ENCODE measurements at regions not wholly inside any gene's neighbourhood (a gene's known extent, or its start where the extent isn't known, plus 50 kb on each side); places are given as distances from the start of the nearest gene placed in this dataset.

DNA sequence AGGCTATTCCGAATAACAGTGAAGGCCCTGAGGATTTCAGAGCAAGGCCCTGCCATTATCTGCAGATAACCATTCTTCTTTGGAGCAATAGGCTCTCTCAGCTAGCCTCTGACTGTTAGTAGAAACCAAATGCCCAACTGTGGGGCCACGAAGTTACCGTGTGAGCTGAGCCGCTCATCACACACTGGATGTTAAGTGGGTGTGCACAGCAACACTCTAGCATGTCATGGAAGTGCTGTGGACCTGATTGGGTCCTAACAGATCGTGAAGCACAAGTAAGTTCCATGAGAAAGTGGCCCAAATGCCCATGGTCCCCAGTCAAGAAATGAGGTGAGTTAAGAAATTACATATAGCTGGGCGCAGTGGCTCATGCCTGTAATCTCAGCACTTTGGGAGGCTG is 190.4 kb downstream of the ALG10 start:
- no peaks in the 10 kb centered on the region for H3K36me3 ChIP-seq (ENCODE audit: control insufficient read depth, insufficient read depth, low read length)
- no peaks in the 10 kb centered on the region for H3K27me3 ChIP-seq (ENCODE audit: control insufficient read depth, insufficient read depth, low read length)
- TF ChIP-seq, protein P1, sequence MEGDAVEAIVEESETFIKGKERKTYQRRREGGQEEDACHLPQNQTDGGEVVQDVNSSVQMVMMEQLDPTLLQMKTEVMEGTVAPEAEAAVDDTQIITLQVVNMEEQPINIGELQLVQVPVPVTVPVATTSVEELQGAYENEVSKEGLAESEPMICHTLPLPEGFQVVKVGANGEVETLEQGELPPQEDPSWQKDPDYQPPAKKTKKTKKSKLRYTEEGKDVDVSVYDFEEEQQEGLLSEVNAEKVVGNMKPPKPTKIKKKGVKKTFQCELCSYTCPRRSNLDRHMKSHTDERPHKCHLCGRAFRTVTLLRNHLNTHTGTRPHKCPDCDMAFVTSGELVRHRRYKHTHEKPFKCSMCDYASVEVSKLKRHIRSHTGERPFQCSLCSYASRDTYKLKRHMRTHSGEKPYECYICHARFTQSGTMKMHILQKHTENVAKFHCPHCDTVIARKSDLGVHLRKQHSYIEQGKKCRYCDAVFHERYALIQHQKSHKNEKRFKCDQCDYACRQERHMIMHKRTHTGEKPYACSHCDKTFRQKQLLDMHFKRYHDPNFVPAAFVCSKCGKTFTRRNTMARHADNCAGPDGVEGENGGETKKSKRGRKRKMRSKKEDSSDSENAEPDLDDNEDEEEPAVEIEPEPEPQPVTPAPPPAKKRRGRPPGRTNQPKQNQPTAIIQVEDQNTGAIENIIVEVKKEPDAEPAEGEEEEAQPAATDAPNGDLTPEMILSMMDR (conservative IDR thresholded peaks at IDR 0.05 in 1 of 2, IDR thresholded peaks at IDR 0.05 in 1 of 2; ENCODE audit: low read depth in 1 of 2, low read length in 2 of 2) = no peak
- no peak for TF ChIP-seq EZH2 (IDR thresholded peaks at IDR 0.05; ENCODE audit: low read length, missing control alignments)
- no peak overlapping the region for H2AFZ ChIP-seq (ENCODE audit: low read length)
- H3K4me2 ChIP-seq (ENCODE audit: extremely low read depth, insufficient read depth, low read length) = no peak overlapping the region
- H3K4me1 ChIP-seq (ENCODE audit: control insufficient read depth, extremely low read depth, insufficient read depth, low read length) = no peaks in the 10 kb centered on the region
- H3K4me3 ChIP-seq (replicated peaks in 1 of 4; ENCODE audit: control extremely low read depth in 1 of 4, insufficient read depth in 1 of 4, low read depth in 3 of 4, low read length in 4 of 4) = no peak overlapping the region
- no peaks in the 10 kb centered on the region for H3K79me2 ChIP-seq (ENCODE audit: control insufficient read depth, insufficient read depth, low read length)
- H3K9me3 ChIP-seq (ENCODE audit: control insufficient read depth, insufficient read depth, low read depth, low read length) = no peaks in the 10 kb centered on the region
- no peak overlapping the region for H3K9ac ChIP-seq (ENCODE audit: insufficient read depth, low read length)
- no peak for DNase-seq (ENCODE audit: low read depth in 2 of 2)
- H3K27ac ChIP-seq (ENCODE audit: insufficient read depth, low read length) = no peak overlapping the region
- H4K20me1 ChIP-seq (ENCODE audit: control insufficient read depth, extremely low read depth, insufficient read depth, low read length) = no peaks in the 10 kb centered on the region

DNA sequence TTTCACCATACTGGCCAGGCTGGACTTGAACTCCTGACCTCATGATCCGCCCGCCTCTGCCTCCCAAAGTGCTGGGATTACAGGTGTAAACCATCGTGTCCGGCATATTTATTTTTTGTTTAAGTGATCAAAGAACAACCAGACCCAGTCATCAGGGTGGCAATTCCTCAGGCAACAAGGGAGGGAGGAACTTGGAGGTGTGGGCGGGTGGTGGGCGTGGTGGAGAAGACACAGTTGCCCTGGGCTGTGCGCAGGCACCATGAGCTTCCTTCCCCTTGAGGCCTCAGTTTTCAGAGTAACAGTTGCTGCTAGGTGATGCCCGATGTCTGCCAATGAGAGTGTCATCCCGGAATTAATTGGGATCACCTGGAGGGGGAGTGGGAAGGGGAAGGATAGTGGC is 191.7 kb downstream of the ALG10 start:
- H3K27ac ChIP-seq (ENCODE audit: insufficient read depth, low read length) = no peak overlapping the region
- no peak overlapping the region for H2AFZ ChIP-seq (ENCODE audit: low read length)
- H3K27me3 ChIP-seq (ENCODE audit: control insufficient read depth, insufficient read depth, low read length) = no peaks in the 10 kb centered on the region
- no peak for DNase-seq (ENCODE audit: low read depth in 2 of 2)
- H3K4me2 ChIP-seq (ENCODE audit: extremely low read depth, insufficient read depth, low read length) = no peak overlapping the region
- no peak for TF ChIP-seq EZH2 (IDR thresholded peaks at IDR 0.05; ENCODE audit: low read length, missing control alignments)
- TF ChIP-seq, protein P1 (conservative IDR thresholded peaks at IDR 0.05 in 1 of 2, IDR thresholded peaks at IDR 0.05 in 1 of 2; ENCODE audit: low read depth in 1 of 2, low read length in 2 of 2) = no peak
- no peaks in the 10 kb centered on the region for H3K36me3 ChIP-seq (ENCODE audit: control insufficient read depth, insufficient read depth, low read length)
- no peaks in the 10 kb centered on the region for H3K79me2 ChIP-seq (ENCODE audit: control insufficient read depth, insufficient read depth, low read length)
- no peaks in the 10 kb centered on the region for H3K4me1 ChIP-seq (ENCODE audit: control insufficient read depth, extremely low read depth, insufficient read depth, low read length)
- no peaks in the 10 kb centered on the region for H3K9me3 ChIP-seq (ENCODE audit: control insufficient read depth, insufficient read depth, low read depth, low read length)
- H3K9ac ChIP-seq (ENCODE audit: insufficient read depth, low read length) = no peak overlapping the region
- H4K20me1 ChIP-seq (ENCODE audit: control insufficient read depth, extremely low read depth, insufficient read depth, low read length) = no peaks in the 10 kb centered on the region
- no peak overlapping the region for H3K4me3 ChIP-seq (replicated peaks in 1 of 4; ENCODE audit: control extremely low read depth in 1 of 4, insufficient read depth in 1 of 4, low read depth in 3 of 4, low read length in 4 of 4)

DNA sequence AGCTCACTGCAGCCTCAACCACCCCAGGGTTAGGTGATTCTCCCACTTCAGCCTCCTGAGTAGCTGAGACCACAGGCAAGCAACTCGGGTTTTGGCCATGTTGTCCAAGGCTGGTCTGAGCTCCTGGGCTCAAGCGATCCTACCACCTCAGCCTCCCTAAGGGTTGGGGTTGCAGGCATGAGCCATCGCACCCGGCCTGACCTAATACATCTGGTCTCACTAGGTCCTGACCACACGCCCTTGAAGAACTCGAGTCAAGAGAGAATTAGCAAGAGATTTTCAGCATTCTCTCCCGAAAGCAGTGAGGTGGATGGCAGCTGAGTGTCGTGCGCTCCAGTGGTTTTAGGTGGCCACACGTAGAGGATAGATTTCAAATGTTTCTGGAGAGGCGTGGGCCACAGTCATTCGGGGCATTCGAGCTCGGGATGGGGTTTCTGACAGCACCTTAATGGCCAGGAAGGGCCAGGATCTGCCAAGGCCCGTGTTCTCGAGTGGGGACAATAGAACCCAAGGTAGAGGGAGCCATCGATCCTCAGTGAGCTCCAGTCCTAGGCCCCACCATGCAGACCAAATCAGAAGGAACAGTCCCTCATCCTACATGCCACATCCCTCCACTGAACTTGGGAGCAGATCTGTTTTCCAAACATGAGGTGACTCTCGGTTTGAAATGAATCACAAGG is 193.1 kb downstream of the ALG10 start:
- no peak overlapping the region for H2AFZ ChIP-seq (ENCODE audit: low read length)
- H3K27ac ChIP-seq (ENCODE audit: insufficient read depth, low read length) = no peak overlapping the region
- H3K36me3 ChIP-seq (ENCODE audit: control insufficient read depth, insufficient read depth, low read length) = no peaks in the 10 kb centered on the region
- no peaks in the 10 kb centered on the region for H3K4me1 ChIP-seq (ENCODE audit: control insufficient read depth, extremely low read depth, insufficient read depth, low read length)
- no peaks in the 10 kb centered on the region for H3K27me3 ChIP-seq (ENCODE audit: control insufficient read depth, insufficient read depth, low read length)
- H3K9me3 ChIP-seq (ENCODE audit: control insufficient read depth, insufficient read depth, low read depth, low read length) = no peaks in the 10 kb centered on the region
- TF ChIP-seq EZH2 (IDR thresholded peaks at IDR 0.05; ENCODE audit: low read length, missing control alignments) = no peak
- TF ChIP-seq, protein P1 (conservative IDR thresholded peaks at IDR 0.05 in 1 of 2, IDR thresholded peaks at IDR 0.05 in 1 of 2; ENCODE audit: low read depth in 1 of 2, low read length in 2 of 2) = no peak
- DNase-seq (ENCODE audit: low read depth in 2 of 2) = no peak
- H3K79me2 ChIP-seq (ENCODE audit: control insufficient read depth, insufficient read depth, low read length) = no peaks in the 10 kb centered on the region
- H3K9ac ChIP-seq (ENCODE audit: insufficient read depth, low read length) = no peak overlapping the region
- H4K20me1 ChIP-seq (ENCODE audit: control insufficient read depth, extremely low read depth, insufficient read depth, low read length) = no peaks in the 10 kb centered on the region
- no peak overlapping the region for H3K4me2 ChIP-seq (ENCODE audit: extremely low read depth, insufficient read depth, low read length)
- H3K4me3 ChIP-seq (replicated peaks in 1 of 4; ENCODE audit: control extremely low read depth in 1 of 4, insufficient read depth in 1 of 4, low read depth in 3 of 4, low read length in 4 of 4) = no peak overlapping the region

Data from fibroblast of lung (primary cell).